GM18858 (cell line): ENCODE measurements at regions not wholly inside any gene's neighbourhood (a gene's known extent, or its start where the extent isn't known, plus 50 kb on each side); places are given as distances from the start of the nearest gene placed in this dataset.
"Not testable (repeated sequence)": the region's sequence is repeated elsewhere in the genome, so short reads cannot be mapped to it uniquely, and the experiment has no call there.

Source experiments
- ATAC-seq: cut with Tn5 transposase; IDR thresholded peaks from one replicate; pipeline ENCODE4 v1.9.1; 2021; ENCODE audit not compliant: unreplicated experiment

- ATAC-seq, result no peak
These were observed 80.4 kb downstream of the PMAIP1 start for GRCh38 chr18:59980188-59980637.

GRCh38 chr18:59971871-59972428 lies 72.2 kb downstream of the PMAIP1 start:
- ATAC-seq, result no peak

DNA sequence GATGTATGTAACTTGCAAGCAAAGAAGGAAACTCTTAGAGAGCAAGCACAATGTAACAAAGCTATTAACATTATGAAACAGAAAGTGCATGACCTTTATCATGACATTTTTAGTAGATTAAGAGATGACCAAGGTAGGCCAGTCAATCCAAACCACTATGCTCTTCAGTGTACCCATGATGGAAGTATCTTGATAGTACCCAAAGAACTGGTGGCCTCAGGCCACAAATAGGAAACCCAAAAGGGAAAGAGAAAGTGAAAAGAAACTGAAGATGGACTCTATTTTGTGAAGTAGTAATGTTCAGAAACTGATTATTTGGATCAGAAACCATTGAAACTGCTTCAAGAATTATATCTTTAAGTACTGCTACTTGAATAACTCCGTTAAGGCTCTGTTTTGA lies 71.3 kb downstream of the PMAIP1 start:
- ATAC-seq, result peak; percentile 80

- not testable (repeated sequence) for ATAC-seq
These were observed 69.8 kb downstream of the PMAIP1 start for GRCh38 chr18:59969477-59970028.

DNA sequence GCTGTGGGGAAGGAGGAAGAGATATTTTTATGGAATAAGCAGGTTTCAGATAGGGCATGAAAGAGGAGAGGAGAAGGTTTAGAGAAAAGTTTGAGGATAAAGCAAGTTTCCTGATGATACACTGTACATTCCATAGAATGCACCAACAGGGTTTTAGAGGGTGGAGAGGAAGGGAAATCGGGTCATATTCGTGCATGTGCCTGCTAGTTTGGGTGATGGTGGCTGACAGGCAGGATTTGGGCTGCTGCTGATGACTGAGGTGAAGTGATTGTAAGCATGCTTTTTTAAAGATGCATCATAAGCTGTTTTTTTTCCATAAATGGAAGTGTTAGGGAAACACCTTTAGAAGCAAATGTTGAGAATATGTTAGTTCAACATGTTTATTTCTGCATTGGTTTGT lies 68.8 kb downstream of the PMAIP1 start:
- no peak for ATAC-seq

DNA sequence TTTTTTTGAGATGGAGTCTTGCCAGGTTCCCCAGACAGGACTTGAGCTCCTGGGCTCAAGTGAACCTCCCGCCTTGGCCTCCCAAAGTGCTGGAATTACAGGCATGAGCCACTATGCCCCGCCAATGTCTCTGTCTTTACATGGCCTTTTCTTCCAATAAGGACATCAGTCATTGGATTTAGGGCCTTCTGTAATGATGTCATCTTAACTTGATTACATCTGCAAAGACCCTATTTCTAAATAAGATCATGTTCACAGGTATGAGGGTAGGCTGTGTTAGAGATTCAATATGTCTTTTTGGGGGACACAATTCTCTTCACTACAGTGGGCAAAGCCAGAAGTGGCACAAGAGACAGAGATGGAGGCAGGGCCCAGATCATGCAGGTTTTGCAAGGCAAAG lies 68.1 kb downstream of the PMAIP1 start:
- no peak for ATAC-seq

DNA sequence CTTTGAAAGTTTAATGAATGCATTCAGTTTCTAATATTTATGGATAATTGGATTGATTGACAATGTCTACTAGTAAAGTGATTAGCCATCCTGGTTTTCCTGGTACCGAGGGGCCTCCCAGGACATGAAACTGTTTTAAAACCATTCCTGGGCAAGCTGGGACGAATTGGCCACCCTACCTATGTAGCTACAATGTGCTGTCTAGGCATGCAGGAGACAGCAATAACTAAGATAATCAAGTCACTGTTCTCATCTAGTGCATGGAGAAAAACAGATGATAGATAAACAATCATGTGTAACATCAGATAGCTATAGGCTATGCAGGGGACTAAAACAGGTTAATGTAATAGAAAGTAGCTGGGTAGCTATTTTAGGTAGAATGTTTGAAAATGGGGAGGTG lies 67.1 kb downstream of the PMAIP1 start:
- no peak for ATAC-seq

DNA sequence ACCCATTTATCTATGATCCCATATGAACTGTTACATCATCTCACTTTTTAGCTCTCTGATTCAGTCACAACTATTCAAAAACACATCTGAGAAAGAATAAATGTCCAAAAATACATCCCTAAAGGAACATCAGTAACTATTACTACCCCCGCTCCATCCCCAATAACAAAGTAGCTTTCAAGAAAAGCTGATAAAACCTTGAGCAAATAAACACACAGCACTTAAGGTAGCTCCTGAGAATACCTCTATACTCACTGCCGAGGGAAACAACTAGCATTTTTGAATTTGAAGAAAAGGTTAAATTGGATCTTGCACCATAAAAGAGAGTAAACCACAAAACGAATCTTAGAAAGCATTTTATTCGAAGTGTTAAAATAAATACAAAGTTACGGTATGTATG lies 63.4 kb downstream of the PMAIP1 start:
- ATAC-seq, result no peak

DNA sequence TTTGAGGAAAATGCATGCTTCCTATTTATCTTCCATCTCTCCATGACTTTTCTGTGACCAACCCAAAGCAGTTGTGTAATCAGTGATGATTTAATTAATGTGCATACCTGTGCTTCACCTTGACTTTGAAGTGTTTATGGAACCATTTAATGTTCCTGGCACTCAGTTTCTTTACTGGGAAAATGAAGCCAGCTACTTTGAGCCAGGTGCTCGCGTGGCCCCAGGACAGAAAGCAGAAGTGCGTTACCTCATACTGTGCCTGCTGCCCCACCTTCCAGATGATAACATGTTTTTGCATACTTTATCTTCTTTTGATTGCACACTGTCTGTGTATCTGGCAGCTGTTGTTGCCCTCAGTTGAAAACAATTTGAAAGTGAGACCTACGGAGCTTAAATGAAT lies 61.3 kb downstream of the PMAIP1 start:
- ATAC-seq, result peak; percentile 80

- ATAC-seq, result no peak
These were observed 60.5 kb downstream of the PMAIP1 start for GRCh38 chr18:59960272-59960671.

GRCh38 chr18:59959606-59960005 lies 59.8 kb downstream of the PMAIP1 start:
- no peak for ATAC-seq

- ATAC-seq, result no peak
These were observed 59.3 kb downstream of the PMAIP1 start for GRCh38 chr18:59959073-59959472.

GRCh38 chr18:59957957-59958356 lies 58.2 kb downstream of the PMAIP1 start:
- no peak for ATAC-seq

GRCh38 chr18:59954755-59955156 lies 55.0 kb downstream of the PMAIP1 start:
- no peak for ATAC-seq

- ATAC-seq, result no peak
These were observed 54.4 kb downstream of the PMAIP1 start for GRCh38 chr18:59954241-59954640.
